Tibial nerve (tissue), 3 donors: ENCODE measurements at regions not wholly inside any gene's neighbourhood (a gene's known extent, or its start where the extent isn't known, plus 50 kb on each side); places are given as distances from the start of the nearest gene placed in this dataset.

Source experiments
- POLR2A ChIP-seq, 2 donors: fragments of 450-650 bp; IDR thresholded peaks; one replicate each; pipeline ENCODE4 v1.6.1; 2017; ENCODE audit warnings: antibody characterized with exemption in 2 of 2, mild to moderate bottlenecking in 2 of 2, moderate library complexity in 2 of 2
- TF ChIP-seq, protein P1 (sequence below), 5 experiments: fragments of 200-600 bp in 3 of 5; fragments of 450-650 bp in 2 of 5; sonication (generic) in 3 of 5; IDR thresholded peaks; one replicate each; pipeline ENCODE4 v1.5.1; 2016 to 2019; ENCODE audit warnings: antibody characterized with exemption in 5 of 5, mild to moderate bottlenecking in 3 of 5, moderate library complexity in 2 of 5

DNA sequence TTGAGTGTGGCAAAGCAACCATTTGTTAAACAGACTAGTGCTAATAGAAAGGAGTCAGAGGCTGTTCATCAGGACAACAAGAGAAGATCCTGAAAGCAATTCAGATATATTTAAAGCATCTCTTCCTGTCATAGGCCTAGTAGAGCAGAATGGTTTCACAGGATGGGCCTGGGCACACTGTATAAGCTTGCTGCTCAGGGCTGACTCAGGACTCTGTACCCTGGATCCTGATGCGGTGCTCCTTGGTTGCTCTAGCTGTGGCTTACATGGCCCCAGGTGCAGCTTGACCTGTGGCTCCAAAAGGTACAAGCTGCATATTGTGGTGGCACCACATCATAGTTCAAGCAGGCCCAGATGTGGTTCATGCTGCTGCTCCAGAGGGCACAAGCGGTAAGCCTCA lies 313.4 kb downstream of the ETNK1 start:
- no peak for TF ChIP-seq POLR2A (IDR thresholded peaks at IDR 0.05)
- TF ChIP-seq, protein P1, sequence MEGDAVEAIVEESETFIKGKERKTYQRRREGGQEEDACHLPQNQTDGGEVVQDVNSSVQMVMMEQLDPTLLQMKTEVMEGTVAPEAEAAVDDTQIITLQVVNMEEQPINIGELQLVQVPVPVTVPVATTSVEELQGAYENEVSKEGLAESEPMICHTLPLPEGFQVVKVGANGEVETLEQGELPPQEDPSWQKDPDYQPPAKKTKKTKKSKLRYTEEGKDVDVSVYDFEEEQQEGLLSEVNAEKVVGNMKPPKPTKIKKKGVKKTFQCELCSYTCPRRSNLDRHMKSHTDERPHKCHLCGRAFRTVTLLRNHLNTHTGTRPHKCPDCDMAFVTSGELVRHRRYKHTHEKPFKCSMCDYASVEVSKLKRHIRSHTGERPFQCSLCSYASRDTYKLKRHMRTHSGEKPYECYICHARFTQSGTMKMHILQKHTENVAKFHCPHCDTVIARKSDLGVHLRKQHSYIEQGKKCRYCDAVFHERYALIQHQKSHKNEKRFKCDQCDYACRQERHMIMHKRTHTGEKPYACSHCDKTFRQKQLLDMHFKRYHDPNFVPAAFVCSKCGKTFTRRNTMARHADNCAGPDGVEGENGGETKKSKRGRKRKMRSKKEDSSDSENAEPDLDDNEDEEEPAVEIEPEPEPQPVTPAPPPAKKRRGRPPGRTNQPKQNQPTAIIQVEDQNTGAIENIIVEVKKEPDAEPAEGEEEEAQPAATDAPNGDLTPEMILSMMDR (IDR thresholded peaks at IDR 0.05) = no peak
